GM19193 (cell line): ENCODE measurements at regions not wholly inside any gene's neighbourhood (a gene's known extent, or its start where the extent isn't known, plus 50 kb on each side); places are given as distances from the start of the nearest gene placed in this dataset.

ENCODE experiments used
- POLR2A ChIP-seq: IDR thresholded peaks from 4 replicates; pipeline ENCODE4 v1.6.1; 2011; ENCODE audit not compliant: insufficient read depth, insufficient read length; ENCODE audit errors: extremely low read depth

GRCh38 chr10:30793093-30793492 is 163.5 kb upstream of the LYZL2 start:
- TF ChIP-seq POLR2A = no peak

- TF ChIP-seq POLR2A = no peak
Observed at GRCh38 chr10:30792025-30792424, 162.5 kb upstream of the LYZL2 start.

GRCh38 chr10:30791197-30791611 is 161.7 kb upstream of the LYZL2 start:
- TF ChIP-seq POLR2A = no peak

GRCh38 chr10:30789806-30790205 is 160.3 kb upstream of the LYZL2 start:
- TF ChIP-seq POLR2A = no peak

- TF ChIP-seq POLR2A = no peak
Observed at GRCh38 chr10:30788307-30788706, 158.8 kb upstream of the LYZL2 start.

GRCh38 chr10:30786906-30787305 is 157.4 kb upstream of the LYZL2 start:
- no peak for TF ChIP-seq POLR2A

- no peak for TF ChIP-seq POLR2A
Observed at GRCh38 chr10:30786131-30786530, 156.6 kb upstream of the LYZL2 start.

GRCh38 chr10:30784897-30785605 is 155.5 kb upstream of the LYZL2 start:
- peak; percentile 12 for TF ChIP-seq POLR2A

- TF ChIP-seq POLR2A = no peak
Observed at GRCh38 chr10:30784524-30784896, 155.0 kb upstream of the LYZL2 start.

- TF ChIP-seq POLR2A = no peak
Observed at GRCh38 chr10:30783939-30784501, 154.5 kb upstream of the LYZL2 start.

GRCh38 chr10:30782537-30783461 is 153.2 kb upstream of the LYZL2 start:
- TF ChIP-seq POLR2A = no peak

GRCh38 chr10:30782157-30782536 is 152.6 kb upstream of the LYZL2 start:
- TF ChIP-seq POLR2A = no peak

- TF ChIP-seq POLR2A = no peak
Observed at GRCh38 chr10:30781670-30782121, 152.1 kb upstream of the LYZL2 start.

- no peak for TF ChIP-seq POLR2A
Observed at GRCh38 chr10:30778769-30779168, 149.2 kb upstream of the LYZL2 start.

- no peak for TF ChIP-seq POLR2A
Observed at GRCh38 chr10:30775779-30776591, 146.4 kb upstream of the LYZL2 start.
